Suprapubic skin (tissue), 4 donors: ENCODE measurements at regions not wholly inside any gene's neighbourhood (a gene's known extent, or its start where the extent isn't known, plus 50 kb on each side); places are given as distances from the start of the nearest gene placed in this dataset.

ENCODE experiments used
- POLR2A ChIP-seq, 2 donors: fragments of 450-650 bp; IDR thresholded peaks; one replicate each; pipeline ENCODE4 v1.6.1; 2017; ENCODE audit warnings: antibody characterized with exemption in 2 of 2, mild to moderate bottlenecking in 2 of 2, moderate library complexity in 2 of 2
- POLR2AphosphoS5 ChIP-seq, 3 donors: sonication (generic); formaldehyde crosslinking; IDR thresholded peaks; one replicate each; pipeline ENCODE4 v1.6.1; 2017; ENCODE audit warnings: antibody characterized with exemption in 3 of 3
- TF ChIP-seq, protein P1 (sequence below), 2 donors: fragments of 200-600 bp in 1 of 2; fragments of 450-650 bp in 1 of 2; sonication (generic) in 1 of 2; IDR thresholded peaks; one replicate each; pipeline ENCODE4 v1.5.1; 2016 to 2019; ENCODE audit warnings: antibody characterized with exemption in 2 of 2, mild to moderate bottlenecking in 1 of 2, moderate library complexity in 1 of 2

DNA sequence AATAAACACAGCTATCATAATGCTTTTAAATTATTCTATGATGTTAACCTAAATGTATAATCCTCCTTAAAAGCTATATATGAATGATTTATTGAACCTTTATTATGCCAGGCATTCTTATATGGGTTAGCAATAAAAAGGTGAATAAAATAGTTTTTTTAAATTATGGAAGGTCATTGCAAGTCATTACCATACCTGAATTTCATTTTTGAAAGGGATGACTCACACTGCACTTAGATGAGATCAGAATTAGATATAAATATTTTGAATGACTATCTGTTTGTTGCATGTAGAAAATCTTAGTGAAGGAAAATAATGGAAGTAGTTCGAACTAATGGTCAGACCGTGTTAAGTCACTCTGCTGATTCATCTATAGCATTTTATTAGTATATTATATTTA is 822.3 kb downstream of the LUZP2 start:
- TF ChIP-seq POLR2AphosphoS5 (IDR thresholded peaks at IDR 0.05) = no peak
- TF ChIP-seq, protein P1, sequence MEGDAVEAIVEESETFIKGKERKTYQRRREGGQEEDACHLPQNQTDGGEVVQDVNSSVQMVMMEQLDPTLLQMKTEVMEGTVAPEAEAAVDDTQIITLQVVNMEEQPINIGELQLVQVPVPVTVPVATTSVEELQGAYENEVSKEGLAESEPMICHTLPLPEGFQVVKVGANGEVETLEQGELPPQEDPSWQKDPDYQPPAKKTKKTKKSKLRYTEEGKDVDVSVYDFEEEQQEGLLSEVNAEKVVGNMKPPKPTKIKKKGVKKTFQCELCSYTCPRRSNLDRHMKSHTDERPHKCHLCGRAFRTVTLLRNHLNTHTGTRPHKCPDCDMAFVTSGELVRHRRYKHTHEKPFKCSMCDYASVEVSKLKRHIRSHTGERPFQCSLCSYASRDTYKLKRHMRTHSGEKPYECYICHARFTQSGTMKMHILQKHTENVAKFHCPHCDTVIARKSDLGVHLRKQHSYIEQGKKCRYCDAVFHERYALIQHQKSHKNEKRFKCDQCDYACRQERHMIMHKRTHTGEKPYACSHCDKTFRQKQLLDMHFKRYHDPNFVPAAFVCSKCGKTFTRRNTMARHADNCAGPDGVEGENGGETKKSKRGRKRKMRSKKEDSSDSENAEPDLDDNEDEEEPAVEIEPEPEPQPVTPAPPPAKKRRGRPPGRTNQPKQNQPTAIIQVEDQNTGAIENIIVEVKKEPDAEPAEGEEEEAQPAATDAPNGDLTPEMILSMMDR (IDR thresholded peaks at IDR 0.05) = no peak
- TF ChIP-seq POLR2A (IDR thresholded peaks at IDR 0.05) = no peak
